Mesenchymal stem cell (in vitro differentiated cells and primary cell): ENCODE measurements at regions not wholly inside any gene's neighbourhood (a gene's known extent, or its start where the extent isn't known, plus 50 kb on each side); places are given as distances from the start of the nearest gene placed in this dataset.

Experiments used
- DNase-seq: peaks from one replicate; pipeline ENCODE4 v3.0.0-alpha.2; 2013
- H2AFZ ChIP-seq: one replicate; pipeline ENCODE4 v1.6.1; 2013; ENCODE audit warnings: low read depth, mild to moderate bottlenecking, control low read depth, inconsistent platforms, low read length, moderate library complexity
- H2AK5ac ChIP-seq: 2 replicates; pipeline ENCODE4 v1.6.1; 2013; ENCODE audit warnings: low read length, moderate library complexity, mild to moderate bottlenecking, inconsistent platforms; ENCODE audit not compliant: severe bottlenecking
- H2BK120ac ChIP-seq: one replicate; pipeline ENCODE4 v1.6.1; 2013; ENCODE audit warnings: low read depth, mild to moderate bottlenecking, inconsistent platforms, low read length, moderate library complexity
- H2BK12ac ChIP-seq, 2 experiments: one replicate each; pipeline ENCODE4 v1.6.1; 2013; ENCODE audit warnings: inconsistent platforms in 2 of 2, low read length in 2 of 2, mild to moderate bottlenecking in 2 of 2, moderate library complexity in 2 of 2, control low read depth in 1 of 2
- H2BK15ac ChIP-seq: one replicate; pipeline ENCODE4 v1.6.1; 2013; ENCODE audit warnings: mild to moderate bottlenecking, low read depth, inconsistent platforms; ENCODE audit not compliant: poor library complexity, severe bottlenecking
- H2BK5ac ChIP-seq: 2 replicates; pipeline ENCODE4 v1.6.1; 2013; ENCODE audit warnings: low read depth, mild to moderate bottlenecking, low read length, control low read depth, inconsistent platforms; ENCODE audit not compliant: poor library complexity, severe bottlenecking
- H3K14ac ChIP-seq, 2 experiments: one replicate each; pipeline ENCODE4 v1.6.1; 2013; ENCODE audit warnings: inconsistent platforms in 2 of 2, low read length in 2 of 2, control low read depth in 1 of 2, mild to moderate bottlenecking in 1 of 2, moderate library complexity in 1 of 2
- H3K18ac ChIP-seq, 2 experiments: one replicate each; pipeline ENCODE4 v1.6.1; 2013; ENCODE audit warnings: inconsistent platforms in 2 of 2, low read length in 2 of 2, control low read depth in 1 of 2, low read depth in 1 of 2, mild to moderate bottlenecking in 1 of 2
- H3K23ac ChIP-seq, 2 experiments: one replicate each; pipeline ENCODE4 v1.6.1; 2013; ENCODE audit warnings: inconsistent platforms in 2 of 2, low read length in 2 of 2, mild to moderate bottlenecking in 2 of 2, moderate library complexity in 2 of 2, control low read depth in 1 of 2
- H3K27ac ChIP-seq: 2 replicates; pipeline ENCODE4 v1.5.1; 2013; ENCODE audit warnings: mild to moderate bottlenecking, moderate library complexity, low read length, control low read depth, inconsistent platforms; ENCODE audit not compliant: poor library complexity, severe bottlenecking
- H3K27me3 ChIP-seq, 2 experiments: 2 replicates each; pipeline versions ENCODE4 v1.6.1 to v1.7.0; 2013; ENCODE audit warnings: low read length in 2 of 2, mild to moderate bottlenecking in 2 of 2, moderate library complexity in 2 of 2, control low read depth in 1 of 2, inconsistent platforms in 1 of 2; ENCODE audit not compliant: control insufficient read depth in 1 of 2, insufficient read depth in 1 of 2
- H3K36me3 ChIP-seq, 2 experiments: 2 replicates each; pipeline versions ENCODE4 v1.6.1 to v1.7.0; 2013; ENCODE audit warnings: low read length in 2 of 2, control low read depth in 1 of 2, inconsistent platforms in 1 of 2, low read depth in 1 of 2, mild to moderate bottlenecking in 1 of 2; ENCODE audit not compliant: insufficient read depth in 2 of 2, control insufficient read depth in 1 of 2
- H3K4ac ChIP-seq, 2 experiments: one replicate each; pipeline ENCODE4 v1.6.1; 2013; ENCODE audit warnings: inconsistent platforms in 2 of 2, low read length in 2 of 2, mild to moderate bottlenecking in 2 of 2, moderate library complexity in 2 of 2, control low read depth in 1 of 2, low read depth in 1 of 2
- H3K4me1 ChIP-seq: 2 replicates; pipeline ENCODE4 v1.6.1; 2013; ENCODE audit warnings: low read depth, low read length, control low read depth; ENCODE audit not compliant: control insufficient read depth, insufficient read depth
- H3K4me2 ChIP-seq: 2 replicates; pipeline ENCODE4 v1.6.1; 2013; ENCODE audit warnings: low read length, mild to moderate bottlenecking, inconsistent platforms; ENCODE audit not compliant: poor library complexity, severe bottlenecking
- H3K4me3 ChIP-seq, 2 experiments: 2 replicates each; pipeline versions ENCODE4 v1.5.1 to v1.7.0; 2013; ENCODE audit warnings: low read length in 2 of 2, mild to moderate bottlenecking in 2 of 2, control low read depth in 1 of 2, low read depth in 1 of 2; ENCODE audit not compliant: insufficient read depth in 1 of 2
- H3K79me1 ChIP-seq: replicated peaks from 2 replicates; pipeline ENCODE4 v1.6.1; 2013; ENCODE audit warnings: mild to moderate bottlenecking, control low read depth, low read length, inconsistent platforms; ENCODE audit not compliant: poor library complexity, severe bottlenecking
- H3K9ac ChIP-seq: 2 replicates; pipeline ENCODE4 v1.7.0; 2013; ENCODE audit warnings: mild to moderate bottlenecking, low read length, moderate library complexity
- H3K9me3 ChIP-seq: 2 replicates; pipeline ENCODE4 v1.7.0; 2013; ENCODE audit warnings: mild to moderate bottlenecking, low read length; ENCODE audit not compliant: control insufficient read depth
- H4K8ac ChIP-seq: one replicate; pipeline ENCODE4 v1.6.1; 2013; ENCODE audit warnings: inconsistent platforms, mild to moderate bottlenecking, low read length, moderate library complexity
- H4K91ac ChIP-seq: one replicate; pipeline ENCODE4 v1.6.1; 2013; ENCODE audit warnings: mild to moderate bottlenecking, low read length, inconsistent platforms
- WGBS: methylation state at CpG from one replicate; pipeline ENCODE4 v1.1.7; 2013; ENCODE audit warnings: mixed read lengths; 5-methylcytosine and 5-hydroxymethylcytosine counted together

GRCh38 chr17:13989138-13989537 is 80.2 kb upstream of the COX10 start:
- Histone ChIP-seq H3K79me1 (no peaks in the 10 kb centered on the region), H3K4me3 (no peak overlapping the region), H2BK5ac (no peak overlapping the region), H3K9ac (no peak overlapping the region), H3K36me3 (no peaks in the 10 kb centered on the region), H2AFZ (no peak overlapping the region), H3K23ac (no peak overlapping the region), H2BK12ac (no peak overlapping the region), H3K4ac (peak overlapping the region in 1 of 2 experiments; percentile 2), H2AK5ac (no peak overlapping the region), H3K9me3 (no peaks in the 10 kb centered on the region), H4K8ac (no peak overlapping the region), H3K4me2 (no peak overlapping the region), H3K14ac (no peak overlapping the region), H4K91ac (no peak overlapping the region), H2BK15ac (no peak overlapping the region), H3K18ac (no peak overlapping the region), H3K27me3 (no peaks in the 10 kb centered on the region), H3K4me1 (no peaks in the 10 kb centered on the region), H3K27ac (no peak overlapping the region), H2BK120ac (no peak overlapping the region)
- DNase-seq = no peak
- WGBS = 87% methylated on average over 4 of the region's 4 CpGs

GRCh38 chr17:13993106-13993505 is 76.2 kb upstream of the COX10 start:
- Histone ChIP-seq H3K4ac (no peak overlapping the region), H3K18ac (no peak overlapping the region), H3K23ac (no peak overlapping the region)

GRCh38 chr17:13994050-13994449 is 75.3 kb upstream of the COX10 start:
- DNase-seq = no peak
- H2BK120ac ChIP-seq = no peak overlapping the region
- no peaks in the 10 kb centered on the region for H3K36me3 ChIP-seq
- 95% methylated on average over 6 of the region's 6 CpGs for WGBS
- no peak overlapping the region for H2BK15ac ChIP-seq
- no peaks in the 10 kb centered on the region for H3K27me3 ChIP-seq
- H2BK12ac ChIP-seq = no peak overlapping the region
- H3K4ac ChIP-seq = no peak overlapping the region
- H3K4me1 ChIP-seq = no peaks in the 10 kb centered on the region
- no peak overlapping the region for H3K9ac ChIP-seq
- no peak overlapping the region for H4K8ac ChIP-seq
- no peaks in the 10 kb centered on the region for H3K9me3 ChIP-seq
- no peak overlapping the region for H2AFZ ChIP-seq
- H4K91ac ChIP-seq = no peak overlapping the region
- H3K79me1 ChIP-seq = no peaks in the 10 kb centered on the region
- H3K27ac ChIP-seq = no peak overlapping the region
- H3K18ac ChIP-seq = peak overlapping the region in 1 of 2 experiments; percentile 48
- no peak overlapping the region for H3K4me2 ChIP-seq
- H3K23ac ChIP-seq = no peak overlapping the region
- no peak overlapping the region for H3K4me3 ChIP-seq
- H2AK5ac ChIP-seq = no peak overlapping the region
- no peak overlapping the region for H2BK5ac ChIP-seq
- H3K14ac ChIP-seq = no peak overlapping the region

More at GRCh38 chr17:13993106-13993505, 76.2 kb upstream of the COX10 start:
- no peak overlapping the region for H2AFZ ChIP-seq
- H3K14ac ChIP-seq = no peak overlapping the region
- H2BK15ac ChIP-seq = no peak overlapping the region
- no peaks in the 10 kb centered on the region for H3K79me1 ChIP-seq
- no peak overlapping the region for H3K4me2 ChIP-seq
- no peak overlapping the region for H2BK12ac ChIP-seq
- no peak overlapping the region for H2BK120ac ChIP-seq
- H2AK5ac ChIP-seq = no peak overlapping the region
- no peaks in the 10 kb centered on the region for H3K36me3 ChIP-seq
- no peak overlapping the region for H3K4me3 ChIP-seq
- no peaks in the 10 kb centered on the region for H3K9me3 ChIP-seq
- DNase-seq = no peak
- no peak overlapping the region for H3K27ac ChIP-seq
- H3K4me1 ChIP-seq = no peaks in the 10 kb centered on the region
- no peak overlapping the region for H4K8ac ChIP-seq
- no peak overlapping the region for H3K9ac ChIP-seq
- H4K91ac ChIP-seq = no peak overlapping the region
- H2BK5ac ChIP-seq = no peak overlapping the region
- no peaks in the 10 kb centered on the region for H3K27me3 ChIP-seq
- WGBS = 90% methylated on average over 5 of the region's 6 CpGs

- Histone ChIP-seq H2BK120ac (no peak overlapping the region), H3K79me1 (no peaks in the 10 kb centered on the region)
- WGBS = 28% methylated on average over 3 of the region's 4 CpGs
Observed at GRCh38 chr17:13995856-13996271, 73.4 kb upstream of the COX10 start.

More at GRCh38 chr17:13995856-13996271, 73.4 kb upstream of the COX10 start:
- Histone ChIP-seq H2BK5ac (no peak overlapping the region), H4K8ac (no peak overlapping the region), H3K9ac (peak overlapping the region; percentile 65), H3K14ac (no peak overlapping the region), H3K36me3 (no peaks in the 10 kb centered on the region), H2BK12ac (no peak overlapping the region), H3K4me3 (peak overlapping the region in 1 of 2 experiments; percentile 62), H2BK15ac (no peak overlapping the region), H3K23ac (no peak overlapping the region), H3K4me2 (no peak overlapping the region), H2AK5ac (no peak overlapping the region), H3K27ac (no peak overlapping the region), H2AFZ (no peak overlapping the region), H3K18ac (no peak overlapping the region), H3K27me3 (no peaks in the 10 kb centered on the region), H3K9me3 (no peaks in the 10 kb centered on the region), H3K4ac (no peak overlapping the region), H4K91ac (no peak overlapping the region), H3K4me1 (no peaks in the 10 kb centered on the region)
- peak; percentile 61 for DNase-seq
